ENCODE measurements at regions not wholly inside any gene's neighbourhood (a gene's known extent, or its start where the extent isn't known, plus 50 kb on each side); places are given as distances from the start of the nearest gene placed in this dataset.

DNA sequence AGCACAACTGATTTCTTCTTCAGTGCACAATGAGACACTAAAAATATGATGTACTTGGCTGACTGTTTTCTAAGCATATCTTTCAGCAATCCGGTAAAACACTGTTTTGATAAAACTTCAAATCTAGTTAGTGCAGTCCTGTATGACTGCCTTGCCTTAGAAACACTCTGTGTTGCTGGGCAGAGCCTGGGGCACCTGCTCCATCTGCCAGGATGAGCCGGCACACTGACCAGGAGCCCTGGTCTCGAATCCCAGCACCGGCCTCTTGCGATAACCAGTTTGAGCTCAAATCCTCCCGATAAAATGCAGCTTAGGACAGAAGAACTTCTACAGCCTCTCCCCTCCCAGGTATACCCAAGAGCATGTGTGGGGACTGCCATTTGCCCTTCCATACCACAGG lies 199.5 kb downstream of the SIPA1L2 start:
- Histone ChIP-seq H3K36me3 (peaks cover 6 to 52% (median 30%) of the 10 kb centered on the region in 4 donors), H3K27ac (replicated peaks in 1 of 4) (no peak overlapping the region), H3K9me3 (no peaks in the 10 kb centered on the region), H3K27me3 (no peaks in the 10 kb centered on the region), H3K4me1 (peaks cover 16 to 28% (median 20%) of the 10 kb centered on the region in 4 donors), H3K4me3 (no peak overlapping the region)
- intact Hi-C loops (cut with DNase I) = loop anchor here (10.0 kb wide), 1 partner anchor 194 kb away; no protein-coding TSS in a partner anchor
- no peak for DNase-seq (ENCODE audit: extremely low spot score)
- WGBS = 92% methylated on average over 5 of the region's 6 CpGs
- TF ChIP-seq EP300 (IDR thresholded peaks at IDR 0.05) (no peak), POLR2A (IDR thresholded peaks at IDR 0.05; ENCODE audit: low read depth) (no peak), POLR2AphosphoS5 (IDR thresholded peaks at IDR 0.05) (no peak)
- TF ChIP-seq, protein P1, sequence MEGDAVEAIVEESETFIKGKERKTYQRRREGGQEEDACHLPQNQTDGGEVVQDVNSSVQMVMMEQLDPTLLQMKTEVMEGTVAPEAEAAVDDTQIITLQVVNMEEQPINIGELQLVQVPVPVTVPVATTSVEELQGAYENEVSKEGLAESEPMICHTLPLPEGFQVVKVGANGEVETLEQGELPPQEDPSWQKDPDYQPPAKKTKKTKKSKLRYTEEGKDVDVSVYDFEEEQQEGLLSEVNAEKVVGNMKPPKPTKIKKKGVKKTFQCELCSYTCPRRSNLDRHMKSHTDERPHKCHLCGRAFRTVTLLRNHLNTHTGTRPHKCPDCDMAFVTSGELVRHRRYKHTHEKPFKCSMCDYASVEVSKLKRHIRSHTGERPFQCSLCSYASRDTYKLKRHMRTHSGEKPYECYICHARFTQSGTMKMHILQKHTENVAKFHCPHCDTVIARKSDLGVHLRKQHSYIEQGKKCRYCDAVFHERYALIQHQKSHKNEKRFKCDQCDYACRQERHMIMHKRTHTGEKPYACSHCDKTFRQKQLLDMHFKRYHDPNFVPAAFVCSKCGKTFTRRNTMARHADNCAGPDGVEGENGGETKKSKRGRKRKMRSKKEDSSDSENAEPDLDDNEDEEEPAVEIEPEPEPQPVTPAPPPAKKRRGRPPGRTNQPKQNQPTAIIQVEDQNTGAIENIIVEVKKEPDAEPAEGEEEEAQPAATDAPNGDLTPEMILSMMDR (IDR thresholded peaks at IDR 0.05) = no peak

GRCh38 chr1:232428786-232429530 lies 201.0 kb downstream of the SIPA1L2 start:
- peak; percentile 90 for DNase-seq (ENCODE audit: extremely low spot score)
- H3K27me3 ChIP-seq = no peaks in the 10 kb centered on the region
- no peak overlapping the region for H3K4me3 ChIP-seq
- no peaks in the 10 kb centered on the region for H3K9me3 ChIP-seq
- H3K4me1 ChIP-seq = peaks cover 13 to 25% (median 16%) of the 10 kb centered on the region in 4 donors
- intact Hi-C loops (cut with DNase I) = no loop called here
- WGBS = 83% methylated on average over 13 of the region's 13 CpGs
- no peak overlapping the region for H3K27ac ChIP-seq (replicated peaks in 1 of 4)
- TF ChIP-seq POLR2A (IDR thresholded peaks at IDR 0.05; ENCODE audit: low read depth) (no peak), POLR2AphosphoS5 (IDR thresholded peaks at IDR 0.05) (no peak), EP300 (IDR thresholded peaks at IDR 0.05) (no peak)
- TF ChIP-seq, protein P1 (IDR thresholded peaks at IDR 0.05) = no peak
- peaks cover 9 to 49% (median 28%) of the 10 kb centered on the region in 4 donors for H3K36me3 ChIP-seq

- H3K36me3 ChIP-seq = peaks cover 9 to 57% (median 31%) of the 10 kb centered on the region in 4 donors
- H3K4me1 ChIP-seq = peaks cover 13 to 25% (median 16%) of the 10 kb centered on the region in 4 donors
- H3K27me3 ChIP-seq = no peaks in the 10 kb centered on the region
- no peak for DNase-seq (ENCODE audit: extremely low spot score)
- 72% methylated on average over 3 of the region's 3 CpGs for WGBS
- H3K27ac ChIP-seq (replicated peaks in 1 of 4) = no peak overlapping the region
- H3K9me3 ChIP-seq = no peaks in the 10 kb centered on the region
- no peak overlapping the region for H3K4me3 ChIP-seq
- TF ChIP-seq POLR2AphosphoS5 (IDR thresholded peaks at IDR 0.05) (no peak), POLR2A (IDR thresholded peaks at IDR 0.05; ENCODE audit: low read depth) (no peak), EP300 (IDR thresholded peaks at IDR 0.05) (no peak)
- TF ChIP-seq, protein P1 (IDR thresholded peaks at IDR 0.05) = no peak
- intact Hi-C loops (cut with DNase I) = no loop called here
These were observed 201.8 kb downstream of the SIPA1L2 start for GRCh38 chr1:232428036-232428645.

GRCh38 chr1:232426801-232427200 lies 203.1 kb downstream of the SIPA1L2 start:
- TF ChIP-seq EP300 (IDR thresholded peaks at IDR 0.05) = no peak
- peaks cover 8 to 63% (median 34%) of the 10 kb centered on the region in 4 donors for H3K36me3 ChIP-seq
- intact Hi-C loops (cut with DNase I) = no loop called here

DNA sequence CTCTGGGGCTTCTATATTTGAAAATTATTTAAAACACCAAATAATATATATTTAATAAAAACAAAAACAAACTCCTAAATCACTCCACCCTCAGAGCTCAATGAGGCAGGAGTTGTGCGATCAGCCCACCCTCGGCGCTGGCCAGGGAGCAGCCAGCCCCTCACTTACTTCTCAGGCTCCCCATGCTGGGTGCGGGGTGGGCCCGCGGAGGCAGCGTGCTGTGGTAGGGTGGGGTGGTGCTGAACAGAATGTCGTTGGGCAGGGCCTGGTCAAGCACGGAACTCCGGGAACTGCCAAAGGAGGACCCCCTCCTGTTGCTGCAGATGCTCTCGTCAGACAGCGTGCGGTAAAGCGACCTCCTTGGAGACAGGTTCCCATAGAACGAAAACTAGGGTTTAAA lies 204.5 kb downstream of the SIPA1L2 start:
- TF ChIP-seq, protein P1 (IDR thresholded peaks at IDR 0.05) = no peak
- TF ChIP-seq EP300 (IDR thresholded peaks at IDR 0.05) (no peak), POLR2A (IDR thresholded peaks at IDR 0.05; ENCODE audit: low read depth) (no peak), POLR2AphosphoS5 (IDR thresholded peaks at IDR 0.05) (no peak)
- Histone ChIP-seq H3K4me3 (no peak overlapping the region), H3K36me3 (peaks cover 5 to 77% (median 38%) of the 10 kb centered on the region in 4 donors), H3K9me3 (no peaks in the 10 kb centered on the region), H3K27me3 (no peaks in the 10 kb centered on the region), H3K4me1 (peaks cover 13 to 19% (median 16%) of the 10 kb centered on the region in 4 donors), H3K27ac (replicated peaks in 1 of 4) (no peak overlapping the region)
- 94% methylated on average over 15 of the region's 15 CpGs for WGBS
- DNase-seq (ENCODE audit: extremely low spot score) = peak; percentile 64
- intact Hi-C loops (cut with DNase I) = no loop called here

More at GRCh38 chr1:232426801-232427200, 203.1 kb downstream of the SIPA1L2 start:
- Histone ChIP-seq H3K27me3 (no peaks in the 10 kb centered on the region), H3K4me3 (no peak overlapping the region), H3K9me3 (no peaks in the 10 kb centered on the region), H3K4me1 (peaks cover 13 to 25% (median 16%) of the 10 kb centered on the region in 4 donors), H3K27ac (replicated peaks in 1 of 4) (no peak overlapping the region)
- no peak for DNase-seq (ENCODE audit: extremely low spot score)

Data from esophagus muscularis mucosa (tissue), 4 donors.